ENCODE measurements at regions not wholly inside any gene's neighbourhood (a gene's known extent, or its start where the extent isn't known, plus 50 kb on each side); places are given as distances from the start of the nearest gene placed in this dataset.
"Not testable (repeated sequence)": the region's sequence is repeated elsewhere in the genome, so short reads cannot be mapped to it uniquely, and the experiment has no call there.

GRCh38 chr15:59812250-59812870 is 123.2 kb upstream of the BNIP2 start:
- ATAC-seq = no peak
- no peaks in the 10 kb centered on the region for H3K9me3 ChIP-seq
- no peaks in the 10 kb centered on the region for H3K27me3 ChIP-seq
- H3K27ac ChIP-seq = no peak overlapping the region
- H3K4me3 ChIP-seq = no peak overlapping the region
- intact Hi-C loops (cut with DNase I) = no loop called here
- TF ChIP-seq POLR2A (IDR thresholded peaks at IDR 0.05) (no peak), CTCF (IDR thresholded peaks at IDR 0.05) (no peak)
- WGBS (ENCODE audit: insufficient coverage, low coverage, low lambda C conversion rate, missing lambda C conversion rate) = 54% methylated on average over 14 of the region's 15 CpGs
- no peaks in the 10 kb centered on the region for H3K4me1 ChIP-seq
- H3K36me3 ChIP-seq = no peaks in the 10 kb centered on the region
- DNase-seq = no peak

GRCh38 chr15:59803293-59803966 is 114.3 kb upstream of the BNIP2 start:
- intact Hi-C loops (cut with DNase I); DNase-seq; H3K4me3 ChIP-seq: not testable (repeated sequence)

GRCh38 chr15:59801649-59802048 is 112.5 kb upstream of the BNIP2 start:
- H3K27ac ChIP-seq = no peak overlapping the region
- TF ChIP-seq CTCF (IDR thresholded peaks at IDR 0.05) (no peak), POLR2A (IDR thresholded peaks at IDR 0.05) (no peak)
- H3K4me3 ChIP-seq = no peak overlapping the region
- H3K9me3 ChIP-seq = no peaks in the 10 kb centered on the region
- no peaks in the 10 kb centered on the region for H3K4me1 ChIP-seq
- intact Hi-C loops (cut with DNase I) = no loop called here
- no peaks in the 10 kb centered on the region for H3K36me3 ChIP-seq
- DNase-seq = no peak
- WGBS (ENCODE audit: insufficient coverage, low coverage, low lambda C conversion rate, missing lambda C conversion rate) = 89% methylated on average over 1 of the region's 1 CpG
- no peak for ATAC-seq
- H3K27me3 ChIP-seq = no peaks in the 10 kb centered on the region

More at GRCh38 chr15:59803293-59803966, 114.3 kb upstream of the BNIP2 start:
- not testable (repeated sequence) for H3K9me3 ChIP-seq, H3K27ac ChIP-seq, H3K4me1 ChIP-seq, ATAC-seq, H3K36me3 ChIP-seq, H3K27me3 ChIP-seq
- WGBS (ENCODE audit: insufficient coverage, low coverage, low lambda C conversion rate, missing lambda C conversion rate) = 60% methylated on average over 16 of the region's 19 CpGs

- intact Hi-C loops (cut with DNase I) = no loop called here
These were observed 109.4 kb upstream of the BNIP2 start for GRCh38 chr15:59798605-59798917.

More at GRCh38 chr15:59798605-59798917, 109.4 kb upstream of the BNIP2 start:
- no peak overlapping the region for H3K27ac ChIP-seq
- H3K4me1 ChIP-seq = no peaks in the 10 kb centered on the region
- H3K27me3 ChIP-seq = no peaks in the 10 kb centered on the region
- no peaks in the 10 kb centered on the region for H3K36me3 ChIP-seq
- DNase-seq (no peak), ATAC-seq (no peak)
- no peaks in the 10 kb centered on the region for H3K9me3 ChIP-seq
- H3K4me3 ChIP-seq = no peak overlapping the region
- WGBS (ENCODE audit: insufficient coverage, low coverage, low lambda C conversion rate, missing lambda C conversion rate) = 37% methylated on average over 5 of the region's 5 CpGs
- TF ChIP-seq POLR2A (IDR thresholded peaks at IDR 0.05) (no peak), CTCF (IDR thresholded peaks at IDR 0.05) (no peak)

All from right lobe of liver (tissue), 6 donors.